ENCODE measurements at regions not wholly inside any gene's neighbourhood (a gene's known extent, or its start where the extent isn't known, plus 50 kb on each side); places are given as distances from the start of the nearest gene placed in this dataset.

DNA sequence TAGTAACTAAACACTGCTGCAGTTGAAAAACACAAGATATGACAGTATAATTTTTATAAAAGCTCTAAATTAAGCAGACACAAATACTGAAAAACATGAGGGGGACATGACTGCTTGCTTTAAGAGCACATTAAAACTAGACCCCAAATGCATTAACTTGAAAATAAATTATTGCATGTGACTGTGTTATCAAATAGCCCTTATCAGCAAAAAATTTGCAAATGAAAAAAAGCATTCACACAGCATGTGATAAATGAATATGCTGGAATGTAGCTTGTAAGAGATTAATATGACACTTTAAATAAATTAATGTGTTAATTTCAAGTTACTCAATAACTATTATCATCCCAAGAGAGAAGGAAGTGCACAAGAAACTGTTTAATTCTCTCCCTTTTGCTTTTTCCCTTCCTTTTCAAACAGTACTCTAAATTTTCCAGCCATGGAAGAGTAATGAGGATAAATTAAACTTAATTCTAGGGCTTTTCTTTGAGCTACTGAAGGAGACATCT, 1422.1 kb upstream of the FLRT2 start:
- intact Hi-C loops (cut with DNase I): no loop called here
- TF ChIP-seq, protein P1, sequence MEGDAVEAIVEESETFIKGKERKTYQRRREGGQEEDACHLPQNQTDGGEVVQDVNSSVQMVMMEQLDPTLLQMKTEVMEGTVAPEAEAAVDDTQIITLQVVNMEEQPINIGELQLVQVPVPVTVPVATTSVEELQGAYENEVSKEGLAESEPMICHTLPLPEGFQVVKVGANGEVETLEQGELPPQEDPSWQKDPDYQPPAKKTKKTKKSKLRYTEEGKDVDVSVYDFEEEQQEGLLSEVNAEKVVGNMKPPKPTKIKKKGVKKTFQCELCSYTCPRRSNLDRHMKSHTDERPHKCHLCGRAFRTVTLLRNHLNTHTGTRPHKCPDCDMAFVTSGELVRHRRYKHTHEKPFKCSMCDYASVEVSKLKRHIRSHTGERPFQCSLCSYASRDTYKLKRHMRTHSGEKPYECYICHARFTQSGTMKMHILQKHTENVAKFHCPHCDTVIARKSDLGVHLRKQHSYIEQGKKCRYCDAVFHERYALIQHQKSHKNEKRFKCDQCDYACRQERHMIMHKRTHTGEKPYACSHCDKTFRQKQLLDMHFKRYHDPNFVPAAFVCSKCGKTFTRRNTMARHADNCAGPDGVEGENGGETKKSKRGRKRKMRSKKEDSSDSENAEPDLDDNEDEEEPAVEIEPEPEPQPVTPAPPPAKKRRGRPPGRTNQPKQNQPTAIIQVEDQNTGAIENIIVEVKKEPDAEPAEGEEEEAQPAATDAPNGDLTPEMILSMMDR (IDR thresholded peaks at IDR 0.05): no peak
- no peak overlapping the region for H3K27ac ChIP-seq
- ATAC-seq: no peak
- no peaks in the 10 kb centered on the region for H3K36me3 ChIP-seq
- H3K4me3 ChIP-seq: no peak overlapping the region
- no peaks in the 10 kb centered on the region for H3K9me3 ChIP-seq
- H3K27me3 ChIP-seq (ENCODE audit: low read depth): no peaks in the 10 kb centered on the region
- no peaks in the 10 kb centered on the region for H3K4me1 ChIP-seq
- DNase-seq: no peak

DNA sequence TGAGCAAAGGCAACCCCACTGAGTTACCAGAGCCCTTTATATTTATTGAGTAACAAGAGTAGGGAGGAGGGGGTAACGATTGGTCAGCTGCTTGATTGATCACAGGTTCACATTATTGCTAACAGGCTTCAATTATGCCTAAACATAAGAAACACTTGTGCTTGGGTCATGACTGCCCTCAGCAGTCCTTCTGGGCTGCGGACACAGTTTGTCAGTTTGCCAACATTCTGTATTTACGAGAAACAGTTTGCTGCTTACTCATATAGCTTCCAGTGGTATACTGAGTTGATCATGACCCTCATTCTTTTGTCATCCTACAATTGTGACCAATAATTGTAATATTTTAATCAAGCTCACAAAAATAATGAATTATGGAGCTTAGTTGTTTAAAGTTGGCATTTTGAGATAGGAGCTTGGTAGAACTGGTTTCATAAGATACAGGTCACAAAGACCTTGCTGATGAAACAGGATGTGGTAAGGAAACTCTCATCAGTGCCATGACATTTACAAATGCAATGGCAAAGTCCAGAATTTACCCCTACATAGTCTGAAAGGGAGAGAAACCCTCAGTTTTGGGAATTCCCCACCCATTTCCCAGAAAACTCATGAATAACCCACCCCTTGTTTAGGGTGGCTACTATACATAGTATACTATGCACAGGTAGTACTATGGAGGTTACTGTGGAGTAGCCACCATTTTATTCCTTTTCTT, 1421.0 kb upstream of the FLRT2 start:
- TF ChIP-seq, protein P1 (IDR thresholded peaks at IDR 0.05): no peak
- intact Hi-C loops (cut with DNase I): no loop called here

DNA sequence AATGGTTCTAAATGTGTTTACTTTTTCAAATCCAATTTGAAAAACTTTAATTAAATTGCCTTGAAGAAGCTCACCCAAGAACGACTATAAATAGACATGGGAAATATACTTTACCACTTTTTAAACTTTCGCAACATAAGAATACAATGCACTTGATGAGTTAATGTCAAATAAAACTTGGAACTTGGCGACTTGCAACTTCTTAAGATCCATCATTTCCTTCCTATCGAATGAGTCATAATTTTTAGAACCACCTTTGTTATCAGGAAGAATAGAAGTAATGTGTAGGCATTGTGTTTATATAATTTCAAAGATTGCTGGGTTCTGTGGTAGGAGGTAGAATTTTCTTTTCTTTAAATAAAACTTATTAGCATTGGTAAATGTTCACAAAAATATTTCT, 1417.4 kb upstream of the FLRT2 start:
- intact Hi-C loops (cut with DNase I): no loop called here
- Histone ChIP-seq H3K27ac (no peak overlapping the region), H3K4me1 (no peaks in the 10 kb centered on the region), H3K9me3 (no peaks in the 10 kb centered on the region), H3K27me3 (ENCODE audit: low read depth) (no peaks in the 10 kb centered on the region), H3K36me3 (no peaks in the 10 kb centered on the region), H3K4me3 (no peak overlapping the region)
- TF ChIP-seq, protein P1 (IDR thresholded peaks at IDR 0.05): no peak
- no peak for DNase-seq
- no peak for ATAC-seq

More for the DNA sequence above, 1421.0 kb upstream of the FLRT2 start:
- no peaks in the 10 kb centered on the region for H3K9me3 ChIP-seq
- H3K36me3 ChIP-seq: no peaks in the 10 kb centered on the region
- no peak for ATAC-seq
- H3K27ac ChIP-seq: no peak overlapping the region
- DNase-seq: no peak
- H3K27me3 ChIP-seq (ENCODE audit: low read depth): no peaks in the 10 kb centered on the region
- H3K4me3 ChIP-seq: no peak overlapping the region
- H3K4me1 ChIP-seq: no peaks in the 10 kb centered on the region

DNA sequence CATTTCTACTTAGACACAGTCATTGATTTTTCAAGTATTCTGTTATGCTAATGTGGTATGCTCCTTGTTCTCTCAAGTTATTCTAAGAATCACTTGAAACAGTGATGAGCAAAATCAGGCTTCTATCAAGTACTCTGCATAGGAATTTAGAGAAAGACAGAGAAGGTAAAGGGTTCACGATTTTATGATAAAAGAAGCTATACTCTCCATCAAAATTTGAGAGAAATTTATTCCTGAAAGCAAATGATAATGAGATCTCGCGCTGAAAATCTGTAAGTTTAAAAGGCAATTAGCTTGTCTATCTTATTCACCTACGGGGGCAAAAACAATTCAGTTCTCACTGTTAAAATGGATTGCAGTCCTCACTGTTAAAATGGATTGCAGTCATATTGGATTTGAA, 1404.3 kb upstream of the FLRT2 start:
- intact Hi-C loops (cut with DNase I): no loop called here
- no peak overlapping the region for H3K27ac ChIP-seq
- no peaks in the 10 kb centered on the region for H3K27me3 ChIP-seq (ENCODE audit: low read depth)
- TF ChIP-seq, protein P1 (IDR thresholded peaks at IDR 0.05): no peak
- ATAC-seq (no peak), DNase-seq (no peak)
- no peaks in the 10 kb centered on the region for H3K36me3 ChIP-seq
- H3K4me1 ChIP-seq: no peaks in the 10 kb centered on the region
- no peak overlapping the region for H3K4me3 ChIP-seq
- no peaks in the 10 kb centered on the region for H3K9me3 ChIP-seq

DNA sequence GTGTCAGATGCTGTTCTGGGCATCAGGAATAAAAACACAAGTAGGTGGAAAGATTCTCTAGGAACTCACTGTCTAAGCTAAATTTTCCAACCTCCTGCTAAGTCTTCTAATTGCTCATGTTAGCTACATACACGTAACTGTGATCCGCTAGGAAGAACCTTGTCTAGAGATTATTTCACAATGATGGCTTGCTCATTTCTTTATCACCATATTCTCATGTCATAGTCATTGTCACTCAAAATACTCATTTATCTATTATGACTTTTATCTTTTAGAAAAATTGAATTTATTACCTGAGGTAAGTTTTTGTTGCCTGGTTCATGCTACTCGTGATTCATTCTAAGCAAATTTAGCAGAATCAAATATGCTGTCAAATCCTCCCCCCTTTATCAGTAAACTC, 1402.4 kb upstream of the FLRT2 start:
- DNase-seq (no peak), ATAC-seq (no peak)
- intact Hi-C loops (cut with DNase I): no loop called here
- H3K4me1 ChIP-seq: no peaks in the 10 kb centered on the region
- no peak overlapping the region for H3K4me3 ChIP-seq
- H3K36me3 ChIP-seq: no peaks in the 10 kb centered on the region
- no peaks in the 10 kb centered on the region for H3K9me3 ChIP-seq
- H3K27ac ChIP-seq: no peak overlapping the region
- H3K27me3 ChIP-seq (ENCODE audit: low read depth): no peaks in the 10 kb centered on the region
- TF ChIP-seq, protein P1 (IDR thresholded peaks at IDR 0.05): no peak
